Motor neuron (in vitro differentiated cells): ENCODE measurements at regions not wholly inside any gene's neighbourhood (a gene's known extent, or its start where the extent isn't known, plus 50 kb on each side); places are given as distances from the start of the nearest gene placed in this dataset.

Experiments used
- ATAC-seq, 8 experiments: fragments of 200-7000 bp; cut with Tn5 transposase; replicated peaks in 6 of 8; 2 replicates each; pipeline ENCODE4 v1.8.0; 2021; ENCODE audit warnings: mild to moderate bottlenecking in 8 of 8, moderate library complexity in 8 of 8
- H3K27ac ChIP-seq, 2 donors: fragments of 250-450 bp; sonication (Bioruptor Pico); 2 replicates each; pipeline ENCODE4 v1.9.0; 2021; ENCODE audit warnings: antibody characterized with exemption in 2 of 2, mild to moderate bottlenecking in 2 of 2, moderate library complexity in 1 of 2
- H3K4me1 ChIP-seq, 2 donors: fragments of 250-450 bp; sonication (Bioruptor Pico); replicated peaks in 1 of 2; 2 replicates each; pipeline ENCODE4 v1.6.1; 2021; ENCODE audit warnings: antibody characterized with exemption in 2 of 2, mild to moderate bottlenecking in 2 of 2, moderate library complexity in 1 of 2
- H3K4me3 ChIP-seq, 5 donors: fragments of 250-450 bp; sonication (Bioruptor Pico); 2 replicates each; pipeline ENCODE4 v1.9.0; 2021; ENCODE audit warnings: antibody characterized with exemption in 5 of 5, mild to moderate bottlenecking in 5 of 5, moderate library complexity in 4 of 5
- WGBS, 10 experiments: fragments of 450-650 bp; shearing (Covaris generic); methylation state at CpG; one replicate each; pipeline ENCODE4 v1.0.0; 2022; 5-methylcytosine and 5-hydroxymethylcytosine counted together
- in situ Hi-C, 9 experiments: fragments of 400-800 bp; cut with MboI; loops; one replicate each; pipeline ENCODE4 v1.15.0; 2021; ENCODE audit warnings: low sequenced_read_pairs in 9 of 9, low pct_unique_long_range_greater_than_20kb in 2 of 9; ENCODE audit not compliant: unreplicated experiment in 9 of 9

DNA sequence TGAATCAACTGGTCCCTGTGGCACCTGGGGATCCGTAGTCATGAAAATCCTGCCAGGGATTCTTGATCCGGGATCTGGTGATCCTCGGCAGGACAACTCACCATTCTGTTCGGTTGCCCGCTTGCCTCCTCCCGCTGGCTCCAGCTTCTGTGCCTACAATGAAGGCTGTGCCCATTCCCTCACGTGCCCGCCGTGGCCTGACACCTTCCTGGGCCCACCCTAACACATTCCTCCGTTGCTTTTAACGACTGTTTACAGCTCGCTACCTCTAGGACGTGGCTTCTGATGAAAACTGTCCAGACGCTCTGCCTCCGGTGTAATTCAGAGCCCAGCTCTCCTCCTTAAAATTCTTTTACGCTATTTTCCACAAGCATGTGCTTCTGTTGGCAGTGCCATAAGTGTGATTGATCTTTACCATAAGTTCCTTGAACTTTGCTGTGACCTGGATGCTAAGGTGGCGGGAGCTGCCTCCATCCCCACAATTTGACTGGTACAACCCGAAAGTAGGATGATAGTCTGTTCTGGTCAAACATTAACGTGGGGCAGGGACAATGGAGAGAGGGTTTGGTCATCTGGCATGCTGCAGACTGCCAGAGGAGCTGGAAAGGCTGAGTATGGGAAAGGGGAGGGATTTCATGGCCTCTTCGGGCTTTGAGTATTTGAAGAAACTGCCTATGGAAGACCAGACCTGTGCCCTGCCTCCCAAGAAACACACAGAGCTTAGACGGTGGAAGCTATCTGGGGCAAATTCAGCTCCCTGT, 206.8 kb upstream of the TNP1 start:
- H3K27ac ChIP-seq = no peak overlapping the region
- no peak overlapping the region for H3K4me3 ChIP-seq
- in situ Hi-C loops = no loop called here
- 60 to 94% (median 88%) methylated on average over 3 to 15 of the region's 21 CpGs; no CpG with 5 or more reads in 1 of the 10 experiments for WGBS, 10 experiments
- ATAC-seq = no peak
- peaks cover 28 to 30% of the 10 kb centered on the region in 2 donors for H3K4me1 ChIP-seq

DNA sequence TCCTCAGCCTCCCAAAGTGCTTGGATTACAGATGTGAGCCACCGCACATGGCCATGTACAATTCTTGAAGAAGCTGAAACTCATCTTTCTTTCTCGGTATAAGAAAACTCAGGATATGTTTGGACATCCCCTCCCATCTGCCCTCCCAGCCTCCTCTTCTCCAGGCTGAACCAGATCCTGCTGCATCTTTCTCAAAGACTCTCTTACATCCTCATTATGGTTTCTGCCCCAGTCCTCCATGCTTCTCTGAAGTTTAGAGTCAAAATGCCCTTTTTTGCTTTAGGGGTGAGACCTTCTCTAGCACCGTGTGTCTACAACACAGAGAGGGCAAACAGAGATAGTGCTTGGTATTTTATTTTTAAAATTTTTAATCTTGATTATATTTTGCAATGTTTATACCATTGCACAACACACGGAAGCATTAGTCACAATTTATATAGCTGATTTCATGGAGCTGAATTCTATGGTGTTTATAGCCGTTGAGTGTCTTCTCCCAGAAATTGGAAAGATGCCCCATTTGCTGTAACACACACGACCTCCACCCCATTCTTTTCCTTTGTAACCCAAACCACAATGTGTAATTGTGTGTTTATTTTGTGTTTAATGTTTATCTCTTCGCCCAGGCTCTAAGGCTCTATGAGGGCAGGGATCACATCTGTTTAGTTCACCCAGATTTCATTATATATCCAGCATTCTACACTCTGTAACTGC, 206.0 kb upstream of the TNP1 start:
- Histone ChIP-seq H3K4me1 (peaks cover 28 to 34% of the 10 kb centered on the region in 2 donors), H3K4me3 (no peak overlapping the region), H3K27ac (no peak overlapping the region)
- in situ Hi-C loops = no loop called here
- peak in 2 of 8 experiments; percentile 67 to 72 for ATAC-seq
- WGBS, 10 experiments = 20 to 100% (median 95%) methylated on average over 1 to 6 of the region's 7 CpGs

DNA sequence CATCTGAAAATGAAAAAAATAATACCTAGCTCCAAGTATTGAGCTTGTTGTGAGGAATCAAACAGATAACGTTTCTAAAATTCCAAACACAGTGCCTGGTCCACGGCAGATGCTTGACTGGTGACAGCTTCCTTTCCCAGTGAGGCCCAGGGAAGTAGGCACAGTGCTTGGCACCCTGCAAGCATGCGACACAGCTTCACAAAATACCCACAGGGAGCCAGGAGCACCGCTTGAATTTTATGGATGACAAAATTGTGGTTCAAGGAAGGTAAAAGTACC, 205.1 kb upstream of the TNP1 start:
- 33 to 100% (median 65%) methylated on average over 1 to 4 of the region's 4 CpGs; no CpG with 5 or more reads in 4 of the 10 experiments for WGBS, 10 experiments
- peak overlapping the region; percentile 59 to 70 for H3K27ac ChIP-seq
- in situ Hi-C loops = no loop called here
- peaks cover 28 to 35% of the 10 kb centered on the region in 2 donors for H3K4me1 ChIP-seq
- no peak for ATAC-seq
- H3K4me3 ChIP-seq = no peak overlapping the region

DNA sequence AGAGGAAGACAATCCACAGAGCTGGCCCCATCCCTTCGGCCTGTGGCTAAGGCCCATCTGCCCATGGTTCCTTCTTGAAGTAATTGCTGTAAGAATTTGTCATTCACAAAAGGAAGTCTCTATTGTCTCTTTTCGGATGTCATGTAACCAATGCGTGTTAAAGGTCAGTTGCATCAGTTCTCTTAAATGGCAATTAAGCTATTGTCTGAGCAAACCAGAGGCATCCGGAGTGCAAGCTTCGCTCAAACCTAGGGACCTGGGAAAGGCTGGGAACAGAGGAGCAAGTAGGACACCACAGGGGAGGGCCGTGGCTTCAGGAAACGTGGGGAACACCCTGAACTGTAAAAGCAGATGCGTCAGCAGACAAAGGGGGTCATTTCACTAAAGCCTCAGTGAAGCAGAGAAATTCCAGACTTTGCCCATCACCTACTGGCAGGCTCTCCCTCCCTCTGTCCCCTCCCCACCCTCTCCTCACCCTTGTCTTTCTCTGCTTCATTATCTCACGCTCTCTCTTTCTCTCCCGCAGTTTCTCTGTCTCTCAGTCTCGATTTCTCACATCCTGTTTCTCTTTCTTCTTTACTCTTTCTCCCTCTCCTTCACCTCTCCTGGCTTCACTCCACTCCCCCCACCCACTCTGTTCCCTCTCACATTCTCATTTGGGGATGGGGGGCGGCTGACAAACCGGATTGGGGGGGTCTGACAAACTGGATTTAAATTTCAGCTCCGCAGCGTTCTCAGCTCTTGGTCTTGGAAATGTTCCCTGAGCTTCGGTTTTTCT, 204.6 kb upstream of the TNP1 start:
- H3K4me1 ChIP-seq = peaks cover 28 to 35% of the 10 kb centered on the region in 2 donors
- in situ Hi-C loops = no loop called here
- H3K4me3 ChIP-seq = no peak overlapping the region
- 0 to 57% (median 39%) methylated on average over 3 to 14 of the region's 16 CpGs for WGBS, 10 experiments
- peak overlapping the region; percentile 59 to 70 for H3K27ac ChIP-seq
- ATAC-seq = peak in 7 of 8 experiments; percentile 18 to 94 (median 88)

DNA sequence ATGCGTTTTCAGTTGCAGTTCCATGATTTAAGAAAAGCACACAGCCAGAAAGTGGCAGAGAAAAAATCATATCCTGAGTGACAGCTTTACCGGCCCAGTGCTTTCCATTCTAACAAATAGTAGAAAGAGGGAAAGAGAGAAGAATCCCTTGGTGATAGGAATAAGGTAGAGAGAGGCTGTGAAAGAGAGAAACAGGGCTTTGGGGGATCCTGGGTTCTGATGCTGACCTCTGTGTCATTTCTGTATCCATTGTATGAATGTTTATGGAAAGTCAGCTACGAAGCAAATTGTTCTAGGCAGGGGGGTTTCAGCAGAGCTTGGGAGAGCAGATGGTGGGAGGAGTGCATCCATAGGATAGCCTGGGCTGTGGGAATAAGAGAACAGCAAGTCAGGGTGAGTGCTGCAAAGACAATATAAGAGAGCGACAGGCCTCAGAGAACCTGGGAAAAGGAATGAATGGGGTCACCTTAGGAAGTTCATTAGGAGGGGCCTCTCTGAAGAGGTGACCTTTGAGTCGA, 203.4 kb upstream of the TNP1 start:
- Histone ChIP-seq H3K27ac (peak overlapping the region in 1 of 2 donors; percentile 59), H3K4me1 (peaks cover 28 to 35% of the 10 kb centered on the region in 2 donors), H3K4me3 (no peak overlapping the region)
- peak in 5 of 8 experiments; percentile 1 to 49 (median 42) for ATAC-seq
- WGBS, 10 experiments = 48 to 76% (median 68%) methylated on average over 1 to 4 of the region's 5 CpGs
- in situ Hi-C loops = no loop called here

DNA sequence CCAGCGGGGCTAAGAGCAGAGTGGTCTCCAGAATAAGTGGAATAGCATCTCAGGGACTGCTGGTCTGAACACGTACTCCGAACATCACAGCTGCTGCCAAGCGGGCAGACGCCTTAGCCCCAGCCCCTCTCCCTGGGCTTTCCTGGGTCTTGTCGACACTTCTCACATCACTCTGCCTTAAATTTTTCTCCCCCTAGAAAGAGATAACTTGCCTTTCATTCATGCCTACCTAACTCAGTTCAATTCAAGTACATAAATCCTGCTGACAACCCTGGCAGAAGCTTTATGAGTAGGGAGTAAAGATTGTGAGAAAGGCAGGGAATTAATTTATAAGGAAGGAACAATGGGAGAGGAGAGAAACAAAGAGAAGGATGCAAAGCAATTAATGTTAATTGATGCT, 202.9 kb upstream of the TNP1 start:
- in situ Hi-C loops = no loop called here
- peak in 5 of 8 experiments; percentile 12 to 38 (median 25) for ATAC-seq
- Histone ChIP-seq H3K27ac (no peak overlapping the region), H3K4me3 (no peak overlapping the region), H3K4me1 (peaks cover 28 to 35% of the 10 kb centered on the region in 2 donors)
- WGBS, 10 experiments = 40 to 100% (median 100%) methylated on average over 1 to 5 of the region's 6 CpGs; no CpG with 5 or more reads in 5 of the 10 experiments

DNA sequence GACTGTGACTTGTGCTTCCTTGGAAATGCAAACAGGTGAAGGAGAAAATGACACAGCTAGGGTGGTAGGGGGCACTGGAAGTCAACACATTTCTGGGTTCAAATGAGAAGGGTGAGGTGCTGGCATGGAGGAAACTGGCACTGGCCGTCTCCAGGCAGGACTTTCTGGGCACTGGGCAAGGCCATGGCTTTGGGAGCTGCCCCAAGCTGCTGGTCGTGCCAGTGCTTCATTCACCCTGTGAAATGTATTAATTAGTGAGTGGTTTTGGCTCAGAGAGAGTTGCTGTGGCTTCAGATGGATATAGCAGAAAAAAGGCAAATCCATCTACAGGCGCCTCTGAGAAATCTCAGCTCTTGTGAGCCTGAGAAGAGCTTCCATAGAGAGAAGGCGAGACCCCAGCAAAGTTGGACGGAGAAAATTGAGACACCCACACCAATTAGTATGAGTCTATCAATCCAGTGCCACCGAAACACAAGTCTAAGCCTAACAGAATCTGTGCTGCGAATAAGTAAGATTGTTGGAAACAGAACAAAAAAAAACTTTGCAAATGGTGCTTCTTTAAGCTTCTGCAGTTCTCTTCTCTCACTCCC, 202.1 kb upstream of the TNP1 start:
- Histone ChIP-seq H3K4me3 (no peak overlapping the region), H3K4me1 (peaks cover 28 to 35% of the 10 kb centered on the region in 2 donors), H3K27ac (no peak overlapping the region)
- ATAC-seq = no peak
- 80 to 100% (median 96%) methylated on average over 1 to 7 of the region's 7 CpGs; no CpG with 5 or more reads in 1 of the 10 experiments for WGBS, 10 experiments
- in situ Hi-C loops = no loop called here

DNA sequence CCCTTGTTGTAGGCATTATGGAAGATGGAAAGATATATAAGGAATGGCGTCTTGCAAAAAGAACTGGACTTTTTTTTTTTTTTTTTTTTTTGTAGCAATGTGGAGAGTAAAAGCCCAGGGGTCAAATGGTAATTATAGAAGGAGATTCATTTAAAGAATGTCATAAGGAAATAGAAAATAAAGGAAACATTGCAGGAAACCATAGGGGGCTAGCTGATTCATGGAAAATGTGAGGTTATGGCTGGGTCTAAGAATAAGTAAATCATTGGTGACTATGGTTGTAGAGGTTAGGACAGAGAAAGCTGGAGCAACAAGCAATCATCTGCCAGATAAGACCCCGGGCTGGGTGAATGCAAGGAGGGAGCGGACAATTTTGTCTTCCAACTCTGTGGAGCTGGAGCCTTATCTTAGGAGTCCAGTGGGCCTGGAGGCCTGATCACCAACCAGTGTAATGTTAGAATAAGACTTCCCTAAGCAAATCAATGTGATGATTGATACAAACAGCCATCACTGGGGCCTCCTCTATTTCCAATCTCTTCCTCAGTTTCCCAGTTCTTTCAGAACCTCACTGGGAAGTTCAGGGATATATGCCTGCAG, 201.2 kb upstream of the TNP1 start:
- Histone ChIP-seq H3K4me1 (peaks cover 28 to 35% of the 10 kb centered on the region in 2 donors), H3K27ac (no peak overlapping the region), H3K4me3 (no peak overlapping the region)
- ATAC-seq = no peak
- in situ Hi-C loops = no loop called here
- WGBS, 10 experiments = 43 to 93% (median 77%) methylated on average over 1 to 3 of the region's 3 CpGs; no CpG with 5 or more reads in 2 of the 10 experiments

DNA sequence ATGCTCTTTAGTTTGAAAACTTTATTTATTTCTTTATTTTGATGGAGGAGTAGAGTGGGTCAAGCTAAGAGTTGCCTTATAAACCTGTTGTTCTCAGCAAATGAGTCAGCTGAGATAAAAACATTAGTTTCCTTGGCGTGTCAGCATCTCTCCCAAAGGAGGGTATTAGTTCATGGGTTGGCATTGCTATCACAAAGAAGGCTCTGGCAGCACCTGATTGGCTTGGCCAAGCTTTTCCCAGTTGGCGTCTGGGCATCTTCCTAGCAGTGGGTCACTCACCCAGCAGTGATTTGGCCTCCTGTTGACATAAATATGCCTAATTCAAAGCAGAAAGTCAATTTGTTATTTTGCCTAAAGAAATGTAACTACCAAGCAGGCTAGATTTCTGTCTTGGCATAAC, 200.7 kb upstream of the TNP1 start:
- no peak overlapping the region for H3K4me3 ChIP-seq
- WGBS, 10 experiments = 71 to 100% (median 93%) methylated on average over 1 to 2 of the region's 2 CpGs; no CpG with 5 or more reads in 2 of the 10 experiments
- peaks cover 28 to 35% of the 10 kb centered on the region in 2 donors for H3K4me1 ChIP-seq
- in situ Hi-C loops = no loop called here
- no peak for ATAC-seq
- no peak overlapping the region for H3K27ac ChIP-seq

DNA sequence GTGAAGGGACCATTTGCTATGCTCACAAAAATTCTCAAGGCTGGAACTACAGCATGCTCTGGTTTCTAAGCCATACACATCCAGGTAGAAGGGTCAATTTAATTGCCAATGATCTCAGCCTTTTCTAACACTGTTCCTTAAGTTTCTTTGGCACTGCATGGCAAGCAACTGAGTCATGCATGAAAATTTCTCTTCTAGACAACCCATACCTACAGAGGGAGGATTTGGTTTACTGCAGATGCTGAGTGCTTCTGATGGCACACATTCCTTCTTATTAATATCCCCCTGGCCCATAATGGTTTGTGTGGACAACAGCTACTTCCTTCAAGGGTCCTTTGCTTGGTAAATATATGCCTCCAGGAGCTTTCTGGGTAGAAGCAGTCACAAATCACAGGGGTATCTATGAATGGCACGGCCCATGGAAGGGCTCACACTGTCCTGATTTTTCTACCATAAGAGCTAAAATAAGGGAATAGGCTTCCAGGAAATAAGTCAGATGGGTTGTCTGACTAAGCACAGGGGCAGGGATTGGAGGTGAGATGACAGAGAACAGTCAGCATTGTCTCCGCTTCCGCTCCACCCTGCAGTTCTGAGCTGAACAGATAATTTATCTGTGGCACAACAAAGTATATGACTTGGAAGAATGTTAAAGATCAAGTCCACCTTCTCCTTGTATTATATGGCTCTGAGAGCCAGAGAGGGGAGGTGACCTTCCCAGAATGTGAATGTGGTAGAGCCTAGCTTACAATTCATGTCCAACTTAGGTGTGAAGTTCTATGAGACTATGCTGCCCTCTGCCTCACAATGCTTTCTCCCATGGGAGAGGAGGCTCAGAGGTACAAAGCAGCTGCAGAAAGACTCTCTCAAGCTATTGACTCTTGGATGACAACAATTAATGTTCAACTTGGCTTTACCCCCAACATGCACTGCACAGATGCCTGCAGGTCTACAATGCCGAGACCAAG, 199.2 kb upstream of the TNP1 start:
- Histone ChIP-seq H3K4me1 (peaks cover 17 to 25% of the 10 kb centered on the region in 2 donors), H3K4me3 (no peak overlapping the region), H3K27ac (no peak overlapping the region)
- ATAC-seq = no peak
- in situ Hi-C loops = no loop called here
- WGBS, 10 experiments = 80 to 100% (median 92%) methylated on average over 1 to 3 of the region's 4 CpGs; no CpG with 5 or more reads in 4 of the 10 experiments

DNA sequence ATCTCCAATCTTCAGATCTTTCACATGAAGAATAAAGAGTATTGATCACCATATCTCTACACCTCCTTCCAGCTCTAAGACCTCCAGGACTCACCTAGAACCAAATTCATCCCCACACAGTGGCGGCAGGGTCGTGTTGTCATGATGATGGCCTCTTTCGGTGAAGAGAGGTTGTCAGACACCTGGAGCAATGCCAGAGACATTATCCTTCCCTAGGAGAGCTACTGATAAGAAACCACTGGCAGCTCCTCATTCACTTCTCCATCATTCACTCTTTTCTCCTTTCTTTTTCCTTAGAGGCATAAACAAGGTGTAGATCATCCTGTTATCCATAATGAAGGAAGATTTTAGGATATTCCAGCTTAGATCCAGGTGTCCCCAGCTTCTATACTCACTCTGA, 197.9 kb upstream of the TNP1 start:
- 80 to 100% (median 89%) methylated on average over 1 to 3 of the region's 3 CpGs; no CpG with 5 or more reads in 5 of the 10 experiments for WGBS, 10 experiments
- in situ Hi-C loops = no loop called here
- Histone ChIP-seq H3K4me1 (peaks cover 4 to 12% of the 10 kb centered on the region in 2 donors), H3K27ac (no peak overlapping the region), H3K4me3 (no peak overlapping the region)
- no peak for ATAC-seq
